Heart right ventricle (tissue), 16 donors: ENCODE measurements at regions not wholly inside any gene's neighbourhood (a gene's known extent, or its start where the extent isn't known, plus 50 kb on each side); places are given as distances from the start of the nearest gene placed in this dataset.

Experiments
- ATAC-seq, 8 donors: fragments of 200-7000 bp; cut with Tn5 transposase; one replicate each; pipeline ENCODE4 v1.9.1; 2020; ENCODE audit warnings: mild to moderate bottlenecking in 8 of 8, moderate library complexity in 8 of 8, moderate number of reproducible peaks in 1 of 8
- DNase-seq, 2 donors: peaks; one replicate each; pipeline ENCODE4 v3.0.0-alpha.2; 2020
- H3K27ac ChIP-seq, 10 donors: fragments of 200-600 bp; sonication (generic) in 2 of 10; one replicate each; pipeline versions ENCODE4 v1.5.0 to v1.8.0; 2020 to 2022; ENCODE audit warnings: mild to moderate bottlenecking in 3 of 10
- H3K27me3 ChIP-seq, 7 donors: fragments of 200-600 bp; one replicate each; pipeline ENCODE4 v1.8.0; 2021 to 2022; ENCODE audit warnings: mild to moderate bottlenecking in 2 of 7
- H3K36me3 ChIP-seq, 9 donors: fragments of 200-600 bp; sonication (generic) in 1 of 9; one replicate each; pipeline versions ENCODE4 v1.5.0 to v1.8.0; 2020 to 2022; ENCODE audit warnings: mild to moderate bottlenecking in 2 of 9
- H3K4me1 ChIP-seq, 9 donors: fragments of 200-600 bp; sonication (generic) in 1 of 9; one replicate each; pipeline versions ENCODE4 v1.5.0 to v1.8.0; 2020 to 2022; ENCODE audit warnings: mild to moderate bottlenecking in 4 of 9
- H3K4me3 ChIP-seq, 10 donors: fragments of 200-600 bp; sonication (generic) in 2 of 10; one replicate each; pipeline versions ENCODE4 v1.5.0 to v1.8.0; 2020 to 2022; ENCODE audit warnings: mild to moderate bottlenecking in 7 of 10, moderate library complexity in 2 of 10
- H3K9me3 ChIP-seq, 11 donors: fragments of 200-600 bp in 10 of 11; sonication (generic) in 2 of 11; one replicate each; pipeline versions ENCODE4 v1.5.0 to v1.8.0; 2013 to 2022; ENCODE audit warnings: mild to moderate bottlenecking in 2 of 11, control low read depth in 1 of 11, moderate library complexity in 1 of 11
- CTCF ChIP-seq, 9 donors: fragments of 200-600 bp; sonication (generic) in 2 of 9; IDR thresholded peaks; one replicate each; pipeline versions ENCODE4 v1.5.0 to v1.8.0; 2021 to 2022; ENCODE audit warnings: antibody characterized with exemption in 9 of 9, mild to moderate bottlenecking in 5 of 9, moderate library complexity in 1 of 9
- WGBS, 2 donors: extraction: QIAGEN DNeasy Blood & Tissue Kit; methylation state at CpG; one replicate each; pipeline ENCODE4 v1.1.7; 2013; ENCODE audit warnings: inconsistent platforms in 1 of 2; 5-methylcytosine and 5-hydroxymethylcytosine counted together
- intact Hi-C, 10 donors: fragments of 100-400 bp; cut with DNase I; formaldehyde crosslinking; loops; one replicate each; pipeline versions ENCODE4 v1.11.1 to v1.14.2; 2022
- donor health status: Arrhythmogenic right ventricular cardiomyopathy.
- donor health status: ischemic (EF 13 %, LVEDD 7.1; RV severe dilation, severe dysfunction).
- donor health status: healthy with polysubstance abuse.
- donor health status: DM: no; HTN: yes; CAD: no.
- donor health status: DM: no; HTN: no; CAD: no.
- donor health status: ischemic (EF 25% LVEDD 6.9; RV normal size, moderate dysfunction).
- donor health status: ischemic (EF 25% LVEDD 5.7; RV mildly dilated, moderate dysfunction).
- donor health status: healthy.
- donor health status: DM: yes; HTN: yes; CAD: no.
- donor health status: Ischemic cardiomyopathy.
- donor health status: ischemic (EF 35%, LVEDD 5.7; RV mildly dilated, moderate dysfunction).
- donor health status: nonischemic (EF 11% LVEDD 7.7; RV severe dilation, severe dysfunction).
- donor health status: DM: yes; HTN: yes; CAD: no.
- donor health status: PGD.
- donor health status: ischemic (EF 29% LVEDD 5.4; RV normal size, mild dysfunction).
- donor health status: nonischemic (EF 23%, LVEDD 6.1; RV moderate dilation, normal function).

GRCh38 chr7:116135306-116135705 is 75.0 kb upstream of the TES start:
- H3K36me3 ChIP-seq: no peaks in the 10 kb centered on the region
- TF ChIP-seq CTCF (IDR thresholded peaks at IDR 0.05): no peak
- no peaks in the 10 kb centered on the region for H3K9me3 ChIP-seq
- peaks cover 0 to 19% (median 0%) of the 10 kb centered on the region in 9 donors for H3K4me1 ChIP-seq
- no peak for DNase-seq
- H3K27me3 ChIP-seq: no peaks in the 10 kb centered on the region
- no peak for ATAC-seq
- intact Hi-C loops: loop anchor here in 1 of 10 donors (5.0 kb wide), 1 partner anchor 102 kb away; no protein-coding TSS in a partner anchor
- 51 to 59% methylated on average over 4 of the region's 4 CpGs for WGBS, 2 donors
- no peak overlapping the region for H3K27ac ChIP-seq
- no peak overlapping the region for H3K4me3 ChIP-seq

DNA sequence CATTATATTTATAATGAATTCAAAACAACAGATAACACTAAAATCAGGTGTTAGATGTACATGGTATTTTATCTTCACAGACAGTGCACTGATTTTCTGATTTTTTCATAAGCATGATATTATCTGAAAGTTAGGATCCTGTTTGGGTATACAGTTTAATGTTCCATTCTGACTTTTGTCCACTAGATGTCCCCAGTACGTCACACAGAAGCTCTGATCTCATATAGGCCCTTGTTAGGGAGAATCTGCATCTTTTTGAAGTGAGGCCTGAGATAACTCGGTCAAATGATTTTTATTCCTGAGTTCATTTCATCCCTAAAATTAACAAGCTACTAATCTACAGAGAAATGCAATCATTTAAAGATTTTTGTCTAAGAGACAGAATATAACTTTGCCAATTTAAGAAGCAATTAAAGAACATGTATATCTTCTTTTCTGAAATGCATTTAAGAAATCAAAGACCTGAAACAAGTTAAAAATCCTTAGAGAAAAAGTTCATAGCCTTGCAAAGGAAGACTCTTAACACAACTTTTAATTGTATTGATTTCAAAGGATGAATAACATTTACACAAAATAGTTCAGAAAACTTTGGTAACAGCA is 72.0 kb upstream of the TES start:
- 8 to 11% methylated on average over 2 of the region's 2 CpGs for WGBS, 2 donors
- intact Hi-C loops: loop anchor here in 2 of 10 donors (2.0 to 5.0 kb wide), 2 partner anchors 99 to 100 kb away; no protein-coding TSS in a partner anchor
- H3K27ac ChIP-seq: no peak overlapping the region
- peak in 7 of 8 donors; percentile 51 to 87 (median 80) for ATAC-seq
- DNase-seq: peak in 1 of 2 donors; percentile 19
- peaks cover 0 to 19% (median 0%) of the 10 kb centered on the region in 9 donors for H3K4me1 ChIP-seq
- peak; percentile 52 to 87 (median 79) for TF ChIP-seq CTCF (IDR thresholded peaks at IDR 0.05)
- no peaks in the 10 kb centered on the region for H3K27me3 ChIP-seq
- H3K4me3 ChIP-seq: no peak overlapping the region
- H3K36me3 ChIP-seq: no peaks in the 10 kb centered on the region
- H3K9me3 ChIP-seq: no peaks in the 10 kb centered on the region

DNA sequence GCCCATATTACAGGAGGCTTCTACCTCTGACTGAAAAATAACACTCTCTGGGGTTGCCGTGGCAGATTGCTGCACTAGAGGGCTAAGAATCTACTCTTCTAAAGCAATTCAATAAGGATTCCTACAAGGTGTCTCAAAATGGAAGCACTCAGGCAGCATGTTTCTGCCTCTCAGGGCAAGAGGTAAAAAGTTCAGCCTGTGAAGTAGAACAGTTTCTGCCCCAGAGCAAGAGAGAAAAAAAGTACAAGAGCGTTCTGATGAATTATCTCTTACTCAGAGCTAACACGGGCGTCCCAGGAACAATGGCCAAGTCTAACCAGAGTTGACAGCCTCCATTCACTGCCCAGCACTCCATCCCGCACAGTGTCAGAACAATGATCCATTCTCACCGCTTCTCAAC is 71.3 kb upstream of the TES start:
- peak in 6 of 8 donors; percentile 61 to 87 (median 77) for ATAC-seq

DNA sequence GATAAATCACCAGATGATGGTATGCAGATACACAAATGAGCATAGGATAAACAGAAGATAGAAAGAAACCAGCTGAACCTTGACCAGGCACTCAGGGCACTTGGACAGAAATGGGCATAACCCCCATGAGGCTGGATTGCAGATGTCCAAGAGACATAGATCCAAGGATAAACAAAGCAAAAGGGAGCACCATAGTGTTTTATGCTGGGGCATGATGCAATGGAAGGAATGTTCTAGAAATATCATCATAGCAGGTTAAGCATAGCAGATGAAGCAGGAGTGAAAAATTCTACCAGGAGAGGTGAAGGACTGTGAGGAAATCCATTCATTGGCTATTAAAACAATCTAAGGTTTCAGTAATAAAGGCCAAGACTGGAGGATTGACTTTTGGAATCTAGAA is 70.5 kb upstream of the TES start:
- TF ChIP-seq CTCF (IDR thresholded peaks at IDR 0.05): no peak
- no peak for DNase-seq
- Histone ChIP-seq H3K27me3 (no peaks in the 10 kb centered on the region), H3K27ac (no peak overlapping the region), H3K36me3 (no peaks in the 10 kb centered on the region), H3K9me3 (no peaks in the 10 kb centered on the region), H3K4me3 (no peak overlapping the region), H3K4me1 (peaks cover 0 to 7% (median 0%) of the 10 kb centered on the region in 9 donors)
- no peak for ATAC-seq
- intact Hi-C loops: loop anchor here in 2 of 10 donors (2.0 to 5.0 kb wide), 2 partner anchors 97 to 99 kb away; no protein-coding TSS in a partner anchor

More for the DNA sequence above, 71.3 kb upstream of the TES start:
- no peak for TF ChIP-seq CTCF (IDR thresholded peaks at IDR 0.05)
- H3K9me3 ChIP-seq: no peaks in the 10 kb centered on the region
- H3K4me1 ChIP-seq: peaks cover 0 to 12% (median 0%) of the 10 kb centered on the region in 9 donors
- H3K27me3 ChIP-seq: no peaks in the 10 kb centered on the region
- intact Hi-C loops: loop anchor here in 2 of 10 donors (2.0 to 5.0 kb wide), 2 partner anchors 98 to 100 kb away; no protein-coding TSS in a partner anchor
- DNase-seq: no peak
- H3K4me3 ChIP-seq: no peak overlapping the region
- H3K36me3 ChIP-seq: no peaks in the 10 kb centered on the region
- WGBS, 2 donors: 41 to 52% methylated on average over 6 of the region's 6 CpGs
- peak overlapping the region in 1 of 10 donors; percentile 15 for H3K27ac ChIP-seq
